ENCODE measurements at regions not wholly inside any gene's neighbourhood (a gene's known extent, or its start where the extent isn't known, plus 50 kb on each side); places are given as distances from the start of the nearest gene placed in this dataset.

GRCh38 chr11:134579724-134580609 lies 167.9 kb upstream of the B3GAT1 start:
- H3K27me3 Mint-ChIP-seq = peaks cover 32% of the 10 kb centered on the region
- H3K27ac Mint-ChIP-seq = peak overlapping the region; percentile 4
- TF ChIP-seq CTCF (conservative IDR thresholded peaks at IDR 0.05) = no peak
- DNase-seq (ENCODE audit: extremely low spot score, unreplicated experiment) = no peak
- H3K4me1 Mint-ChIP-seq (ENCODE audit: unreplicated experiment) = peaks cover 4% of the 10 kb centered on the region
- H3K4me3 Mint-ChIP-seq = no peak overlapping the region
- no peaks in the 10 kb centered on the region for H3K36me3 Mint-ChIP-seq
- no peaks in the 10 kb centered on the region for H3K9me3 Mint-ChIP-seq

- Mint-ChIP-seq H3K36me3 (no peaks in the 10 kb centered on the region), H3K4me1 (ENCODE audit: unreplicated experiment) (peaks cover 4% of the 10 kb centered on the region), H3K9me3 (no peaks in the 10 kb centered on the region), H3K4me3 (no peak overlapping the region), H3K27ac (no peak overlapping the region), H3K27me3 (peaks cover 30% of the 10 kb centered on the region)
- no peak for DNase-seq (ENCODE audit: extremely low spot score, unreplicated experiment)
- TF ChIP-seq CTCF (conservative IDR thresholded peaks at IDR 0.05) = peak; percentile 28
These were observed 167.0 kb upstream of the B3GAT1 start for GRCh38 chr11:134578807-134579723.

DNA sequence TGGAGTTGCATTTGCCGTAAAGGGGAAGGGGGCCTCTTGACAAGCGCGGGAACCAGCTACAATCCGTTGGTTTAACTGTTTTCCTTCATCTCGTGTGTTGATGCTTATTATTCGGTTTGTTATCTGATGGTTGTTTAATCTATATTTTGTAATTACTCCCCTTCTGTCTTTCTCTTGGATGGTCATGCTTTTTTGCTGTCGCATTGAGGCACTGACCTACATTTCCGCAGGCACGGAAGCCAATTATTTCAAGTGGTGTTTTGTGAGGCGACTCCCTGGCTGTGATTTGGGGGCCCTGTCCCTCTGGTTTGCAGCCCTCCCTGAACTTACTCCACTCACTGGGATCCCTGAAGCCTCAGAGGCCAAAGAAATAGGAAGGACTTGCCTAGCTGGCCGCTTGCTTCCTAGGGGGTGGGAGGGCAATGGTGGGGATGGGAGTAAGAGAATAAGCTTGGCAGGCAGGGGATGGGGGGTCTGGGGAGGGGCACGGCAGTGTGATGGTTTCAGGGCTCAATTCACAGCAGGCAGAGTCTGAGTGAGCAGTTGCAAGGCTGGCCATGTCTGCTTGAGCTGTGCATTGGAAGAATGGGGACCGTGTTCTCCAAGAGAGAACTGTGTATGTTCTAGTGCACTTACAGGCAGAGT lies 165.8 kb upstream of the B3GAT1 start:
- H3K4me1 Mint-ChIP-seq (ENCODE audit: unreplicated experiment) = peaks cover 4% of the 10 kb centered on the region
- peaks cover 24% of the 10 kb centered on the region for H3K27me3 Mint-ChIP-seq
- no peak for DNase-seq (ENCODE audit: extremely low spot score, unreplicated experiment)
- H3K27ac Mint-ChIP-seq = no peak overlapping the region
- no peak for TF ChIP-seq CTCF (conservative IDR thresholded peaks at IDR 0.05)
- H3K4me3 Mint-ChIP-seq = no peak overlapping the region
- H3K36me3 Mint-ChIP-seq = no peaks in the 10 kb centered on the region
- no peaks in the 10 kb centered on the region for H3K9me3 Mint-ChIP-seq

DNA sequence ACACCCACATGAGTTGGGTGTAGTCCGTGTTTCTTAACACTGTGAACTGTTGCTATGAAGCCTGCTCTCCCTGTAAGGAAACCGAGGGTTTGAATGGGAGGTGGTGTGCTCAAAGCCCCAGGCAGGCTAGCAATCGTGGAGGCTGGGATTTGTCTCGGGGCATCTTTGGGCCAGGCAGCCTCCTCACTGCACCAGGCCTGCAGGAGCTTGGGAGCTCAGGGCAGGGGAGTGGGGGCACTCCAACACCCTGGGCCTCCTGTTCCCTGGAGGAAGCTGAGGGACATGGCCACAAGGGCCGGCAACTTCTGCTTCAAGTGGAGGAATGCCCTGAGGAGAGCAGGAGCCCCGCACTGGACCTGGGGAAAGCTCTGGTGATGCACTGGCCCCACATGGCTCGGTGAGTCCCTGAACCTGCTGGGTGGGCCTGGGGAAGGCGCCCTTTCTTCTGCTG lies 164.7 kb upstream of the B3GAT1 start:
- Mint-ChIP-seq H3K9me3 (no peaks in the 10 kb centered on the region), H3K4me3 (no peak overlapping the region), H3K27ac (no peak overlapping the region), H3K36me3 (no peaks in the 10 kb centered on the region), H3K27me3 (peaks cover 24% of the 10 kb centered on the region), H3K4me1 (ENCODE audit: unreplicated experiment) (peaks cover 4% of the 10 kb centered on the region)
- TF ChIP-seq CTCF (conservative IDR thresholded peaks at IDR 0.05) = no peak
- DNase-seq (ENCODE audit: extremely low spot score, unreplicated experiment) = peak; percentile 37

DNA sequence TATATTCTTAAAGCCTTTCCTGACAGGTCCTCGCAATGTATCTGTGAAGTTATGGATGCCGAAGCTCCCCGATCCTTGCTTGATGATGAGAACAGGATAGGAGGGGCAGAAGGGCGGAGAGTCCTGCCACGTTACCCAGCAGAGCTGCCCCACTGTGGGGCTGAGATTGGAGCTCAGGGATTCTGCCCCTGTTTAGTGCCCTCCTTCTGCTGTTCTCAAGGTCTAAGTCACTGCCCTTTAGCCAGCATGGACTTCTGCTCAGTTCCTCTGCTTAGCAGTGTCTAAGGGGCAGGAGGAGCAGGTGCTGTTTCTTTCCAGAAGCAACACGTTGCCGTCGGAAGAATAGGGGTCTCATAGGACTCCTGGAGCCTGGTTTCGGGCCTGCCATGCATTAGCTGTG lies 164.2 kb upstream of the B3GAT1 start:
- Mint-ChIP-seq H3K4me1 (ENCODE audit: unreplicated experiment) (peaks cover 1% of the 10 kb centered on the region), H3K4me3 (no peak overlapping the region), H3K27me3 (peaks cover 23% of the 10 kb centered on the region), H3K36me3 (no peaks in the 10 kb centered on the region), H3K9me3 (no peaks in the 10 kb centered on the region), H3K27ac (no peak overlapping the region)
- DNase-seq (ENCODE audit: extremely low spot score, unreplicated experiment) = peak; percentile 8
- no peak for TF ChIP-seq CTCF (conservative IDR thresholded peaks at IDR 0.05)

Data from type B pancreatic cell (in vitro differentiated cells).